ENCODE measurements at regions not wholly inside any gene's neighbourhood (a gene's known extent, or its start where the extent isn't known, plus 50 kb on each side); places are given as distances from the start of the nearest gene placed in this dataset.

DNA sequence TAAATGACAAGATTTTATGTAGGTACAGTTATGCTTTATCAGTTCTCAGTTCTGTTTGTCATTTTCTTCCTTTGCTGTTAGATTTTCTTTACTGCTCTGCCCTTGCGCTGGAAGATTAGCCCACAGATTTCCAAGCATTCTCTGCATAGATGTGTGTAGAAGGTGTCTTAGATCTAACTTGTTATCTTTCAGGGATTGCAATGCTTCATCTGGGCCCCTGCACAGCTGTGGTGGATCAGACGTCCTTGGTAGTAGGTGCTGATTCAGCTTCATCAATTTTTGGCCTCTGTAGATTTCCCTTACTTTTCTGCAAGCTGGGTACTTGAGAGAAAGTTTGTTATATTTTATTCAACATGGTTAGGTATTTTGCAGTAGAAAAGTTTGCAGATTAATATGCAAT, 115.3 kb upstream of the LINC00305 start:
- TF ChIP-seq, protein P1, sequence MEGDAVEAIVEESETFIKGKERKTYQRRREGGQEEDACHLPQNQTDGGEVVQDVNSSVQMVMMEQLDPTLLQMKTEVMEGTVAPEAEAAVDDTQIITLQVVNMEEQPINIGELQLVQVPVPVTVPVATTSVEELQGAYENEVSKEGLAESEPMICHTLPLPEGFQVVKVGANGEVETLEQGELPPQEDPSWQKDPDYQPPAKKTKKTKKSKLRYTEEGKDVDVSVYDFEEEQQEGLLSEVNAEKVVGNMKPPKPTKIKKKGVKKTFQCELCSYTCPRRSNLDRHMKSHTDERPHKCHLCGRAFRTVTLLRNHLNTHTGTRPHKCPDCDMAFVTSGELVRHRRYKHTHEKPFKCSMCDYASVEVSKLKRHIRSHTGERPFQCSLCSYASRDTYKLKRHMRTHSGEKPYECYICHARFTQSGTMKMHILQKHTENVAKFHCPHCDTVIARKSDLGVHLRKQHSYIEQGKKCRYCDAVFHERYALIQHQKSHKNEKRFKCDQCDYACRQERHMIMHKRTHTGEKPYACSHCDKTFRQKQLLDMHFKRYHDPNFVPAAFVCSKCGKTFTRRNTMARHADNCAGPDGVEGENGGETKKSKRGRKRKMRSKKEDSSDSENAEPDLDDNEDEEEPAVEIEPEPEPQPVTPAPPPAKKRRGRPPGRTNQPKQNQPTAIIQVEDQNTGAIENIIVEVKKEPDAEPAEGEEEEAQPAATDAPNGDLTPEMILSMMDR (IDR thresholded peaks at IDR 0.05; ENCODE audit: borderline replicate concordance, extremely low read depth, low read length, poor library complexity, severe bottlenecking) = no peak
- no peak for TF ChIP-seq EZH2 (IDR thresholded peaks at IDR 0.05; ENCODE audit: borderline replicate concordance, low read depth, low read length, severe bottlenecking)

Data from DND-41 (cell line).